ENCODE measurements at regions not wholly inside any gene's neighbourhood (a gene's known extent, or its start where the extent isn't known, plus 50 kb on each side); places are given as distances from the start of the nearest gene placed in this dataset. TPM values are rescaled to one million over a fixed set of nuclear protein-coding genes. Genes with fewer than 3 reads are reported as not detected.

Small RNA genes lying in the stretch of these regions (small RNA-seq; reads per million reads assigned to genes)
- gene AC022513.1: not detected
